ENCODE measurements at regions not wholly inside any gene's neighbourhood (a gene's known extent, or its start where the extent isn't known, plus 50 kb on each side); places are given as distances from the start of the nearest gene placed in this dataset.
A peak's percentile ranks its signal among the peaks of the same experiment; 100 is the strongest.

DNA sequence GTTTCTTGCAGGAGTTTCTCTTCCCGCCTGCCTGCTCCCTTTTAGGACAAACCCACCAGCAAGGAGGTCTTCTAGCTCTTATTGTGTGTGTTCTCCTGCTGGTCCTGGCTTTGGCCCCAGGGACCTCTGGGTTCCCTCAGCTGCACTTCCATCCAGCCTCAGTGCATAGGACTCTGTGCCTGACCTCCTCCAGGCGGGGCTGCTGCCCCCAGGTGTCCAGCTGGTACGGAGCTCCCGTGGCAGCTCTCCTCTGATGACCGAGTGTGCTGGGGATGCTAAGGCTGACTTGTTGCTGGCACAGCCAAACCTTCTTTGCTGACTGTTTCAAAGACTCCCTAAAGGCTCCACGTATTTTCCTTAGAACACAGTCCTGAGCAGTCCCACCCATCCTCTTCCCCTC, 126.5 kb downstream of the GPCPD1 start:
- H4K20me1 ChIP-seq (ENCODE audit: control insufficient read depth, extremely low read depth, insufficient read depth, low read length): no peaks in the 10 kb centered on the region
- H3K4me2 ChIP-seq (ENCODE audit: extremely low read depth, insufficient read depth, low read length): no peak overlapping the region
- no peaks in the 10 kb centered on the region for H3K36me3 ChIP-seq (ENCODE audit: control insufficient read depth, insufficient read depth, low read length)
- no peak for TF ChIP-seq EZH2 (IDR thresholded peaks at IDR 0.05; ENCODE audit: low read length, missing control alignments)
- no peaks in the 10 kb centered on the region for H3K79me2 ChIP-seq (ENCODE audit: control insufficient read depth, insufficient read depth, low read length)
- no peaks in the 10 kb centered on the region for H3K9me3 ChIP-seq (ENCODE audit: control insufficient read depth, insufficient read depth, low read depth, low read length)
- H3K4me1 ChIP-seq (ENCODE audit: control insufficient read depth, extremely low read depth, insufficient read depth, low read length): no peaks in the 10 kb centered on the region
- H2AFZ ChIP-seq (ENCODE audit: low read length): no peak overlapping the region
- no peak overlapping the region for H3K27ac ChIP-seq (ENCODE audit: insufficient read depth, low read length)
- peaks cover 7% of the 10 kb centered on the region for H3K27me3 ChIP-seq (ENCODE audit: control insufficient read depth, insufficient read depth, low read length)
- DNase-seq (ENCODE audit: low read depth in 2 of 2): no peak
- H3K4me3 ChIP-seq (replicated peaks in 1 of 4; ENCODE audit: control extremely low read depth in 1 of 4, insufficient read depth in 1 of 4, low read depth in 3 of 4, low read length in 4 of 4): no peak overlapping the region
- no peak overlapping the region for H3K9ac ChIP-seq (ENCODE audit: insufficient read depth, low read length)

DNA sequence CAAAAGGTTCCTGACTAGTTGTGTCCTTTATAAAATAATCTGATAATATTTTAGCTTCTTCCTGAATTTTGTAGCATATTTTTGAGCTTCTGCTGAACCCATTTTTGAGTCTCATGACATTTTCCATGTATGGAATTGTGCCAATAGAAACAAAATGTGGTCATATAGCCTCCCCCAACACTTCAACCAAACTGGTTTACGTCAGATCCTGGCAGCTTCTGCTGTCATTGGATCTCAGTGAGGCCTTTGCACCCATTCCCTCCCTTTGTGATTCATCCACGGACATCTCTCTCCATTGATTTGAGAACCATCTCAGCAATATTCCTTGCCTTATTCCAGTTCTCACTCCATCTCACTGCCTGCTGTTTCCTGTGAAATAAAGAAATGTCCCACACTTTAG, 128.0 kb downstream of the GPCPD1 start:
- no peaks in the 10 kb centered on the region for H3K27me3 ChIP-seq (ENCODE audit: control insufficient read depth, insufficient read depth, low read length)
- H3K4me1 ChIP-seq (ENCODE audit: control insufficient read depth, extremely low read depth, insufficient read depth, low read length): no peaks in the 10 kb centered on the region
- DNase-seq (ENCODE audit: low read depth in 2 of 2): peak; percentile 2 to 70

DNA sequence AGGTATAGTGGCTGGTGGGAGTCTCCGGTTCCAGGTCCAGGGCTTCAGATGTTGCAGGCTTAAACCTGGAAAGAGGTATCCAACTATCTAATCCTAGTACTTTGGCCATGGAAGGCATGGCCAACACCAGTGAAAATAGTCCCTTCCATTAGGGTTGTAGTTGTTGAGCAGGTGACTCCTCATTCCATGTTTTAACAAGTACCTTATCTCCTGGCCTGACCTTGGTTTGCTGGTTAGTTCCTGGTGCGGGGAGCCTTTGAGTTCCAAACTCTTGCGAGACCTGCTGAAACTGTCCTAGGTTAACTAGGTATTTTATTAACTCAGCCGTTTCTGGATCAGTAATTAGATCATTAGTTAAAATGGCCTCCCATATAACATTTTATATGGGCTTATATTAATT, 128.9 kb downstream of the GPCPD1 start:
- no peaks in the 10 kb centered on the region for H3K9me3 ChIP-seq (ENCODE audit: control insufficient read depth, insufficient read depth, low read depth, low read length)
- H3K79me2 ChIP-seq (ENCODE audit: control insufficient read depth, insufficient read depth, low read length): no peaks in the 10 kb centered on the region
- no peak overlapping the region for H3K4me2 ChIP-seq (ENCODE audit: extremely low read depth, insufficient read depth, low read length)
- H3K4me1 ChIP-seq (ENCODE audit: control insufficient read depth, extremely low read depth, insufficient read depth, low read length): no peaks in the 10 kb centered on the region
- H3K27me3 ChIP-seq (ENCODE audit: control insufficient read depth, insufficient read depth, low read length): no peaks in the 10 kb centered on the region
- no peak for DNase-seq (ENCODE audit: low read depth in 2 of 2)
- H3K9ac ChIP-seq (ENCODE audit: insufficient read depth, low read length): no peak overlapping the region
- no peaks in the 10 kb centered on the region for H4K20me1 ChIP-seq (ENCODE audit: control insufficient read depth, extremely low read depth, insufficient read depth, low read length)
- TF ChIP-seq, protein P1, sequence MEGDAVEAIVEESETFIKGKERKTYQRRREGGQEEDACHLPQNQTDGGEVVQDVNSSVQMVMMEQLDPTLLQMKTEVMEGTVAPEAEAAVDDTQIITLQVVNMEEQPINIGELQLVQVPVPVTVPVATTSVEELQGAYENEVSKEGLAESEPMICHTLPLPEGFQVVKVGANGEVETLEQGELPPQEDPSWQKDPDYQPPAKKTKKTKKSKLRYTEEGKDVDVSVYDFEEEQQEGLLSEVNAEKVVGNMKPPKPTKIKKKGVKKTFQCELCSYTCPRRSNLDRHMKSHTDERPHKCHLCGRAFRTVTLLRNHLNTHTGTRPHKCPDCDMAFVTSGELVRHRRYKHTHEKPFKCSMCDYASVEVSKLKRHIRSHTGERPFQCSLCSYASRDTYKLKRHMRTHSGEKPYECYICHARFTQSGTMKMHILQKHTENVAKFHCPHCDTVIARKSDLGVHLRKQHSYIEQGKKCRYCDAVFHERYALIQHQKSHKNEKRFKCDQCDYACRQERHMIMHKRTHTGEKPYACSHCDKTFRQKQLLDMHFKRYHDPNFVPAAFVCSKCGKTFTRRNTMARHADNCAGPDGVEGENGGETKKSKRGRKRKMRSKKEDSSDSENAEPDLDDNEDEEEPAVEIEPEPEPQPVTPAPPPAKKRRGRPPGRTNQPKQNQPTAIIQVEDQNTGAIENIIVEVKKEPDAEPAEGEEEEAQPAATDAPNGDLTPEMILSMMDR (conservative IDR thresholded peaks at IDR 0.05 in 1 of 2, IDR thresholded peaks at IDR 0.05 in 1 of 2; ENCODE audit: low read depth in 1 of 2, low read length in 2 of 2): no peak
- TF ChIP-seq EZH2 (IDR thresholded peaks at IDR 0.05; ENCODE audit: low read length, missing control alignments): no peak
- no peaks in the 10 kb centered on the region for H3K36me3 ChIP-seq (ENCODE audit: control insufficient read depth, insufficient read depth, low read length)
- H2AFZ ChIP-seq (ENCODE audit: low read length): no peak overlapping the region
- H3K27ac ChIP-seq (ENCODE audit: insufficient read depth, low read length): no peak overlapping the region
- H3K4me3 ChIP-seq (replicated peaks in 1 of 4; ENCODE audit: control extremely low read depth in 1 of 4, insufficient read depth in 1 of 4, low read depth in 3 of 4, low read length in 4 of 4): no peak overlapping the region

More for the DNA sequence above, 128.0 kb downstream of the GPCPD1 start:
- no peaks in the 10 kb centered on the region for H4K20me1 ChIP-seq (ENCODE audit: control insufficient read depth, extremely low read depth, insufficient read depth, low read length)
- no peak overlapping the region for H2AFZ ChIP-seq (ENCODE audit: low read length)
- H3K36me3 ChIP-seq (ENCODE audit: control insufficient read depth, insufficient read depth, low read length): no peaks in the 10 kb centered on the region
- H3K79me2 ChIP-seq (ENCODE audit: control insufficient read depth, insufficient read depth, low read length): no peaks in the 10 kb centered on the region
- H3K4me3 ChIP-seq (replicated peaks in 1 of 4; ENCODE audit: control extremely low read depth in 1 of 4, insufficient read depth in 1 of 4, low read depth in 3 of 4, low read length in 4 of 4): no peak overlapping the region
- no peak overlapping the region for H3K27ac ChIP-seq (ENCODE audit: insufficient read depth, low read length)
- H3K9me3 ChIP-seq (ENCODE audit: control insufficient read depth, insufficient read depth, low read depth, low read length): no peaks in the 10 kb centered on the region
- no peak for TF ChIP-seq EZH2 (IDR thresholded peaks at IDR 0.05; ENCODE audit: low read length, missing control alignments)
- TF ChIP-seq, protein P1 (conservative IDR thresholded peaks at IDR 0.05 in 1 of 2, IDR thresholded peaks at IDR 0.05 in 1 of 2; ENCODE audit: low read depth in 1 of 2, low read length in 2 of 2): no peak
- no peak overlapping the region for H3K4me2 ChIP-seq (ENCODE audit: extremely low read depth, insufficient read depth, low read length)
- H3K9ac ChIP-seq (ENCODE audit: insufficient read depth, low read length): no peak overlapping the region
